ENCODE measurements at regions not wholly inside any gene's neighbourhood (a gene's known extent, or its start where the extent isn't known, plus 50 kb on each side); places are given as distances from the start of the nearest gene placed in this dataset.

DNA sequence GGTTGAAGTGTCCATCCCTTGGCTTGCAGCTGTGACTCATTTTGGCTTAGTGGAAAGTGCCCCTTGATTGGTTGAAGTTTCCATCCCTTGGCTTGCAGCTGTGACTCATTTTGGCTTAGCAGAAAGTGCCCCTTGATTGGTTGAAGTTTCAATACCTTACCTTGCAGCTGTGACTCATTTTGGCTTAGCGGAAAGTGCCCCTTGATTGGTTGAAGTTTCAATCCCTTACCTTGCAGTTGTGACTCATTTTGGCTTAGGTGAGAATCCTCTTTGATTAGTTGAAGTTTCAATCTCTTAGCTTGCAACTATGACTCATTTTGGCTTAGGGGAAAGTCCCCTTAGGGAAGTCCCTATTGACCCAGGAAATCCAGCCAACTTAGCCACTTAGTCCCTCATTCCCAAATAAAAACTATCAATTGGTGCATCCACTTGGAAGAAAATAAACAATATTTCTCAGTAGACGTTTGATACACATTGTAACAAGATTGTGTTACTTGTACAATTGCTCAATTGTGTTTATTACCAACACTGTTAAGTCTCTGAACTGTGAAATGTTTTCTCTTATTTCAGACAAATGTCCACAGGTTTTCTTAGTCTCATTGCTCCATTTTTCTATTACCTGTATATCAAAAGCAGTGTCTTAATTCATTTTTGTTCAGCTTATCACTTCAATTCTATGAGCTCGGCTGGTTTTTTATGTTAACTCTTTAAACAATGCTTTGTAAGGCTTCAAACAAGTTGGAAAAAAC lies 2308.8 kb upstream of the ACO1 start:
- DNase-seq: peak; percentile 28

DNA sequence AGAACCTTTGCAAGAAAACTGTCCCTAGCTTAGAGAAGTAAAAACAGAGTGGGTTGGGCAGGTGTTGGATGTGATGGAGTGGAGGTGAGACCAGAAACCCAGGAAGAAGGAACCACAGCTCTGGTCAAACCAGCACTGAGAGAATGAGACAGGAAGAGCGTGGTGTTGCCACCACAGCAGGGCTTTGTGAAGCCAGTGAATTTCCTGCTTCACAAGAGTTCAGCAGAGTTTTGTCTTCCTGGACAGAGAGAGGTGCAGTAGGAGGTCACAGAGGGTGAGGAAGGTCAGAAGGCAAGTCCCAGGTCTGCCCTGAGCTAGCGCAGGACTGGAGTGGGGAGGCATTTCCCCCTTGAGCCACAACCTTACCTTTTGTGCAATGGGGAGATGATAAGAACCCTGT lies 2306.2 kb upstream of the ACO1 start:
- no peak for DNase-seq

DNA sequence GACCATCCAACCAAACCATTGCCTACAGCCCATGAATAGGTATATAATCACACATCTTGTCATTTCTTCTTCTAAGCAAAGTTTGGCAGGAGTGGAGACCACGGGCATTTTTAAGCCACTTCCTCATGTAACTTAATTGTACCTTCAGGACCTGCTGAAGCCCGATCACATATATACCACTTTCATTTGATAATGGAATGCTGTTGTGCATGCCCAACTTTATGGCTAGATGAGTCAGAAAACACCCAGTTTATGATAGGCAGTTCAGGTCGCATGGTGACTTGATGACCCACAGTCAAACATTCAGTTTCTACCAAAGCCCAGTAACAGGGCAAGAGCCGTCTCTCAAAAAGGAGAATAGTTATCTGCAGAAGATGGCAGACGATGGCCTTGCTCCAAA lies 2295.0 kb upstream of the ACO1 start:
- no peak for DNase-seq

DNA sequence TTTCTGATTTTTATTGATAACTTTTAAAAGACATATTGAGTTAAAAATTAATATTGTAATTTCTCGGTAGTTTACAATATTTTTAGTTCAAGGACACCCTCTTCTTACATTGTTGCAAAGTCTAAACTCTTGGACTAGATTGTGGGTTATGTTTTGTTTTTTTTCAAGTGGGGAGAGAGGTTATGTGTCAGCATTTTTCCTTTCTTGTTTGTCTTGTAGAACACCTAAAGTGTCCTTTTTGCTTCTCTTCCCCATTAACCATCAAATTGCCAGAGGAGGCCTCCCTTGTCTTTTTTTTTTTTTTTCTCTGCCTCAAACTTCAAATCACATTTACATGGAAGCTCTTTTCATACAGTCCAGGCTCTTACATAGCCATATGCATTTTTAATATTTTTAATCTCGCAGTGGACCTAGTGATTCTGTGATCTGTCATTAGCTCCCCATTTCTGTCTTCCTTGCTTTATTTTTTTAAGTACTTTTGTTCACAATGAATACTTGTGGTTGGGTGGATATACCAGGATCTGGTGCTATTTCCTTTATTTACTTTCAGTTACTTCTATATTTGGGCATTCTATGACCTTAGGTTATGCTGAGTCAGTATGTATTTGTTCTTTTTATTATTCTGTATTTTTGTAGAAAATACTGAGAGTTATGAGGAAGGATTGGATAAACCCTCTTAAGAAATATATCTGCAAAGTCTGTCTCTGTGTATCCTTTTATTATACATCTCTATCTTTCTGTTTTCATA lies 2280.6 kb upstream of the ACO1 start:
- DNase-seq: no peak

DNA sequence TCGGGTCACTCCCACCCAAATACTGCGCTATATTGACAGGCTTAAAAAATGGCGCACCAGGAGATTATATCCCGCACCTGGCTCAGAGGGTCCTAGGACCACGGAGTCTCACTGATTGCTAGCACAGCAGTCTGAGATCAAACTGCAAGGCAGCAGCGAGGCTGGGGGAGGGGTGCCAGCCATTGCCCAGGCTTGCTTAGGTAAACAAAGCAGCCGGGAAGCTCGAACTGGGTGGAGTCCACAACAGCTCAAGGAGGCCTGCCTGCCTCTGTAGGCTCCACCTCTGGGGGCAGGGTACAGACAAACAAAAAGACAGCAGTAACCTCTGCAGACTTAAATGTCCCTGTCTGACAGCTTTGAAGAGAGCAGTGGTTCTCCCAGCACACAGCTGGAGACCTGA lies 2277.3 kb upstream of the ACO1 start:
- DNase-seq: peak; percentile 7

DNA sequence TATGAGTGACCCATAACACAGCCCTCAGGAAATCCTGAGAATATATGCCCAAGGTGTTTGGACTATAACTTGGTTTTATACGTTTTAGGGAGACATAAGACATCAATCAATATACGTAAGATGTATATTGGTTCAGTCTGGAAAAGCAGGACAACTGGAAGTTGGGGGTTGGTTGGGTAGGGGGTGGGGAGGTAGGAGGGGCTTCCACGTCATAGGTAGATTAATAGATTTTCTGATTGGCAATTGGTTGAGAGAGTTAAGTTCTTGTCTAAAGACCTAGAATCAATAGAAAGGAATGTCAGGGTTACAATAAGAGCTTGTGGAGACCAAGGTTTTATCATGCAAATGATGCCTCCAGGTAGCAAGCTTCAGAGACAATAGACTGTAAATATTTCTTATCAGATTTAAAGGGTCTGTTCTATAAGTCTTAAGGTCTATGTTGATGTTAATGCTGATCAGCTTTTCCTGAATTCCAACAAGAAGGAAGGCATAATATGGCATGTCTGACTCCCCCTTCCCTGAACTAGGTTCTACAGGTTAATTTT lies 2267.7 kb upstream of the ACO1 start:
- DNase-seq: no peak

DNA sequence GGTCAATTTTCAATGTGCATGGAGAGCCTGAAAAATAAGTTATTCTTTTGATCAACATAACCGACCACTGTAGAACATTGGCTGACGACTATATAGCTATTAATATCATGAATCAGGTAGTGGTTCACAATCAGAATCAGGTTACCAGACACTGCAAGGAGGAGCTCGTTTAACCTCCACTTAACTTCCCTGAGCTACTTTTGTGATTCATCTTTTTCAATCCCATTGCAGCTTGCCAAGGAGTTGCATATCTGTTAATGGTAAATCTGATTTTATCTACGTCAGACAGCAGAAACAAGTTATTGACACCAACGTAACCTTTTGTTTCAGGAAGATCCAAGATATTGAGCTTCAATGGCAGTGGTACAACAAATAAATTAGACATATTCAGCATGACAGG lies 2263.8 kb upstream of the ACO1 start:
- peak; percentile 23 for DNase-seq

DNA sequence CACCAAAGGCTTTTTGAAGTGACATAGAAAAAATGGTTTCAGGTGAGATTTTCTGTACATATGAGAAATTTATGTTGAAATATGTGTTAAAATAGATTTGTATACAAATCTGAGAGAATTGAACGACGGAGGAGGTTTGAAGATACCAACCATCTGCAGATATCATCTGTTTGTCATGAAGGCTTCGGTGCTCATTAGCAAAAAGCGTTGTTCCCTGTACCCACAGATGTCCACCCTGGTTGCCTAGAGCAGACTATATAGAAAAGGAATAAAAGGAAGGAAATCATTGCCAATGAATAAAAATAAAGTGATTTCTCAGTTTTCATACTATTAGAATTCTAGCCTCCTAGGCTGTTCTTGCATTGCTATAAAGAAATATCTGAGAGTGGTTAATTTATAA lies 2262.8 kb upstream of the ACO1 start:
- DNase-seq: no peak

DNA sequence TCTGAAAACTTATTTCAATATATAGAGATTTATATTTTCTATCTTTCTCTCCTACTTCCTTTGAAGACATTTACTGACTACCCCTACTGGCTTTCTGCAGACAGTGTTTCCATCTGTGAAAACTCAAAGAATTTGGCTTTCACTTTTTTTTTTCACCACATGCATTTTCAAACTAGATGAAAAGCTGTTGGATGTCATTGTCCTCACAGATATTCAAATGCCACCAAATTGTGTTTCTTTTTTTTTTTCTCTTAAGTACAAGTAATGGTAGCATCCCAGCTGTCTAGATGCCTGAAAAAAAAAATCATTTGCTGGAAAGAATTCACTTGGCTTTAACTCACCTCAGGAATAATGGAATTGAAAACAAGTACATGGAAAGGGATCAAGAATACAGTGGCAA lies 2258.6 kb upstream of the ACO1 start:
- no peak for DNase-seq

DNA sequence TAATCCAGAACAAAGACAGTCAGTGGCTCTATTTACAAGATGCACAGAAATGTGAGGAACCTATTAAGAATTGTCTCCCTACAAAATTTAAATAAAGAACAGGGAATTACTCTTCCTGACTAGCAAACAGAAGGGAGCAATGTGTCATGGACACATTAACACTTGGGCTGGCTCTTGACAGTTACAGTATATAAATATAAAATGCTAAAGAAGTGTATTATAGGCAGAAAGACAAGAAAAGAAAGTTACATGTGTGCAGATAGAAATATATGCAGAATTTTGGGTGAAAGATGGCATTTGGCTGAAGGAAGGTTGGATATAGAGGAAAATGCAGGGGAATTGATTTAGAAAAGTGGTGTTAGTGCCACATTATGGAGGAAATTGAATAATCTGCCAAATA lies 2257.1 kb upstream of the ACO1 start:
- DNase-seq: no peak

DNA sequence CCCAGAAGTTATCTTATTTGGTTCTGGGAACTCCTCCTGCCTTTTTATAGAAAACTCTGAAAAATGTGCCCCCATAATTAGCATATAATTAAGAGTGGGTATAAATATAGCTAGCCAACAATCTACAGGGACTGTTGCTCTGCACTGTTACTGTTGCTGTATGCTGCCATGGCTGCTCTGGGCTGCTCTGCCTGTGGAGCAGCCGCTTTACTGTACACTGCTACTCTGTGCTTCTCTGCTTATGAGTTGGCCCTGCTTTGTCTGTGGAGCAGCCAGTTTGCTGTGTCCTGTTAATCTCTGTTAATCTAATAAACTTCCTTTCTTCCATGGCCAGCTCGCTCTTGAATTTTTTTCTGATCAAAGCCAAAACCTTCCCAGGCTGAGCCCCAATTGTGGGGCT lies 2244.0 kb upstream of the ACO1 start:
- DNase-seq: peak; percentile 35

DNA sequence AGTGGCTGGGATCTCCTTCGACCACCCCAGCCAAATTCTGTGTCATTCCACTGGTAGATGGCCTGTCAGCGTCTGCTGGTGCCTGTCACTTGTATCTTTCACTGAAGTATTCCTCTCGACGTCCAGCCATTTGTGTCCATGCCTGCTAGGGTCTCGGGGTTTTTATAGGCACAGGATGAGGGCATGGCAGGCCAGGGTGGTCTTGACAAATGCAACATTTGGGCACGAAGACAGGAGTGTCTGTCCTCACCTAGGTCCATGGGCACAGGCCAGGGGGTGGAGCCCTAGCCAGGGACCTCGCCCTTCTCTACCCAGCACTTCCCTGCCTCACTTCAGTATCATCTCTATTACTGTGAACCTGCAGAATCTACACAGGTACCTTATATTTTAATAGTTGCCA lies 2223.9 kb upstream of the ACO1 start:
- DNase-seq: no peak

DNA sequence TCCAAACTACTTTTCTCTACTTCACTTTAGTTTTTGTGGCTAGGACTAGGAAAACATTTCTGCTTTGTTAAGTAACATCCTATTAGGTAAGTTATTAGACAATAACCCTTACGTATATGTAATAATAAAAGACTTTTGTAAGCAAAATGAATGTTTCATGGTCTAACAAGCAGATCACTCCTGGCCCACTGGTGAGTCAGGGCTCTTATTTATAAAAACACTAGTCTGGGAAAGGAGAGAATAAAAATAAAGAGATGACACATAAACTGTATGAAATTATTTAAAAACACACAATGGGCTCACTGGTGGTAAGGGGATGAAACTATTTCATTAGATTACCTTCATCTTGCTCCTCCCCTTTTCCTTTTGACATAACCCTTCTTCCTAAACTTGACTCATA lies 2212.2 kb upstream of the ACO1 start:
- DNase-seq: no peak

DNA sequence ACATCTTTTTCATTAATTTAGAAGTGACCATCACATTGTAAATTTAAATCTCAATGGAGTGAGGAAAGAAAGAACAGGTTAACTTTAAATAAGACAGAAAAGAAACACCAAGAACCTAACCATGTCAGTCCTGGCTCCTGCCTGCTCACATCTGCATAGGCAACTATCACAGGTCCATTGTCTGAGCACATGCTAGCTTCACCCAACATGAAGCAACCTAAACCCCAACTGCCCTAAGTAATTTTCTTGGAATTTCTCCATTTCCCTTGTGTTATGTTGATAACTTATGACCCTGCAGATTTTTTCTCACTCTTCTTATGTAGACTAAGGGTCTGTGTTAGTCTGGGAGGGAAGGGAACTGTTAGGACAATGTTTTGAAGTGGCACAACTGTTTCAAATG lies 2205.8 kb upstream of the ACO1 start:
- DNase-seq: no peak

DNA sequence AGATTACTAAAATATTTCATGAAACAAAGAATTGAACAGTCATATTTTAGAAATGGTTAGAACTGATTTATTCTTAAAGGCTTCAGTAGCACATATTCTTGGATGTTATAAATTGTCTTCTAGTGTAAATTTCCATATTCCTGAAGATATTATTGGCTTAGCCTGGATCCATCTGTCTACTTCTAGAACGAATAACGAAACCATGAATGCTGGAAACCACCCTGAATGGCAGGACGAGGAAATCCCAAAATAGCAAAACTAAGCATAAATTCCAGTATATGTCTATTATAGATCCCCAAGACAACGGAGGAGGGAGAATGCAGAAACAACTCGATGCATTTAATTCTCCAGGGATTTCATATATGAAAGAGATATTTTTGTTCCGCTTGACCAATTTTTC lies 2191.0 kb upstream of the ACO1 start:
- DNase-seq: no peak

DNA sequence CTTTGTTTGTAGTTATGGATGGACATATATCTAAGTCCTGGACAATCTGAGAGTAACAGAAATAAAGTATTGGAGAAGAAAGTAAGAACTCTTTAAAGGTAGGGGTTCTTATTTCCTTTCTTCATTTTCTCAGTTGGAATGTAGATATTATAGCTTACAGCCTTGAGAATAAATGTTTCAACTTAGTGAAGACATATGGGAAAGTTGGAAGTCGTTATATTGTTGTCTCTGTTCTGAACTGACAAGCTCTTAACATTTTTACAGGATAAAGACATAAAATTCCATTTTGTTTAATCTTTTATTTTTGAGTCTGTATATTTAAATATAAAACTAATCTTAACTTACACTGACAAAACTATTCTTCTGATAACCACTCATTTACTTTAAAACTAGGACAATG lies 2187.5 kb upstream of the ACO1 start:
- DNase-seq: no peak

DNA sequence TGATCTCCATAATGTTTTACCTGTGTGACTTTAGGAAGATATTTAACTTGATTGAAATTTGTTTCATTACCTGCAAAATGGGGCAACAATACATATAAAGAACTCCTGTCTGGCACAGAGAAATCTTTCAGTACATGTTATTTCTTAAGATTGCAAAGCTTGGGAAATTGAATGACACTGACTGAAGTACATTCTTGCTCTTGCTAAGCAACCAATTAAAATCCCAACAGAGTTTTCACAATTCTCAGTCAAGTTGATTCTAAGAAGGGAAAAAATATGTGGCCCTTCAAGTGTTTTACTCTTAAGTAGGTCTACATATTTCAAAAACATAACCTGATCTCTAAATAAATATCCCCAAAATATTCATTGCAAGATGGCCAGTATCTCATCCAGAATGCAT lies 2187.0 kb upstream of the ACO1 start:
- no peak for DNase-seq

DNA sequence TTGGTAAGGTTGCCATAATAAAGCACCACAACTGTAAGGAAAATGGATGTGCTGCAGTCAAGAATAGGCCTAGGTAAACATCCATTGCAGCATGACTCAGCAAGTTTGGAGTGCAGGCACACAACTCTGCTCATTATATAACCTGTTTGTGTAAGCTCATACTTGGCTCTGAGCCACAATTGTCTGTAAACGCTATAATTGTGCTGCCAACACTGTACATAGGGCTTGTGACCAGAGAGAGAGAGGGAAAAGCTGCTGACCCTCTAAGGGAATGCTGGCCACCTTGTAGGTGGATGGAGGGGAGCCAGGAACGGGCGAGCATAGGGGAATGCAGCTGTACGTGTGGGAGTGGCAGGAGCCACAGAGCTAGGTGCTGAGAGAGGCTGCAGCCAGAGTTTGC lies 2186.5 kb upstream of the ACO1 start:
- peak; percentile 63 for DNase-seq

DNA sequence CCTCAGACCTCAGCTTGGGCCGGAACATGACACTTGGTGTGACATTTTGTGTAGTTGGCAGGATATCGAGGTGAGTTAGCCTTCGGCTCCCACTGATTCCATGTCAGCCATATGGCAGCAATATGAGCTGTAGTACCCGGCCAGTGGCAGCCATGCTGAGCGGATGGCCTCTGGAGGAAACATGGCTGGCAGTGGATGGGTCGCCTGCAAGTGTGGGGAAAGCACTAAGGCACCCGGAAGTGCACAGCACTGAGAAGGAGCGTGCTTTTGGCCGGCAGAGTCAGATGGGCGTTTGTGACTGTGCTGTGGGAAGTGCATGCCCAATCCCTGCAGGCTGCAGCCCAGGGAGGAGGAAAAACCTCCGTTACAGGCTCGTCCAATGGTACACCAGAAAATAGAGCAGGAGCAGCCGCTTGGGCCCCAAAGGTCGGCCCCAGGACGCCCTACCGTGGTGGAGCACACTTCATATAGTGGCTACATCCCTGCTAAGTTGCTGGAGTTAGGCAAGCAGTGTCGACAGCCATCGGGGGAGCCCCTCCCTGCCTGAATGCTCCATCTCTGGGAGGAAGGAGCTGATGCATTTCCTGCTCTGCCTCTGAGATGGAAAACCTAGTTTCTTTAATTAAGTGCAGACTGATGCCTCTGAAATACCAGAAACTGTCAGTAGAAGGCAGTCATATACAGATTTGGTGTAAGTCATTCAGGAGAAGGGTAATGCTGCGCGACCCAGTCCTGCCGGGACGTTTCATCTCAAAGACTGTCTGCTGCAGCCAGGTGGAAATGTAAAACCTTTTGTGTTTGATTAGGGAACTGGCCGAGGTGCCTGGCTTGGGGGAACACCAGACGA lies 2185.8 kb upstream of the ACO1 start:
- no peak for DNase-seq

DNA sequence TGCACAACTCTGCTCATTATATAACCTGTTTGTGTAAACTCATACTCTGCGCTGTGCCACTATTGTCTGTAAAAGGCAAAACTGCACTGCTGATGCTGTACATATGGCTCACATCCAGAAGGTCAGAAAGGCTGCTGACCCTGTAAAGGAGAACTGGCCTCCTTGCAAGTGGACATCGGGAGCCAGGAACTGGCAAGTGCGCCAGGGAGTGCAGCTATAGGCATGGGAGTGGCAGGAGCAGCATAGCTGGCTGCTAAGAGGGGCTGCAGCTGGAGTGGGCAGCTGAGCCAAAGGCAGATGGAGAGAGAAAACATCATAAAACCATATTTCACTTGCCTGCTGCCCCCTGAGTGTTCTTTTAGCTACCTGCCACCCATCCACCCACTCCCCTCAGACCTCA lies 2183.4 kb upstream of the ACO1 start:
- DNase-seq: no peak

DNA sequence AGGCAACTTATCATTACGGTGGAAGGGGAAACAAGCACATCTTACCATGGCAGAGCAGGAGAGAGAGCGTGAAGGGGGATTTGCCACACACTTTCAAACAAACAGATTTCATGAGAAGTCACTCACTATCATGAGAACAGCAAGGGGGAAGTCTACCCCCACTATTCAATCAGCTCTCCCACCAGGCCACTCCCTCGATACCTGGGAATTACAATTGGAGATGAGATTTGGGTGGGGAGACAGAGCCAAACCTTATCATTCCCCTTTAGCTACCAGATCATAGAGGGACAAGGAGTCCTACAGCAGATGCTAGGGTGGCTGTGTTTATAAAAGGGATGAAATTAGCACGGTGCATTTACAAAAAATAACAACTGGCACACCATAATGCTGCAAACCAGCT lies 2149.4 kb upstream of the ACO1 start:
- DNase-seq: no peak

DNA sequence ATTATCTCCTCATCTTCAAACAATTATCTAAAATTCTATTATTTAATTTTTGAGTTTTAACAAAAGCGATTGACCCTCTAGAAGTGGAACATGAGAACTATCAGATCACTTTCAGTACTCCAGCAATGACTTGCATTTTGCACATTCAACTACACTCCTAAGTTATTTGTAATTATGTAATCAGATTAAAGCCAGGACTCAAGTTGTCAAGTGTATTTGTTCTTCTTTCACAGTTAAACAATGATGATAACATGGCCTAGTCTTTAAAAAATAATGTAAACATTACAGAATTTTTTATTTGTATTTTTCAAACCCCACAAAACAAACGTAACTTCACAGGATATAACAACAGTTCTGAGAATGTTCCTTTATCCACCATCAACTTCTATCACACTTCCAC lies 2148.9 kb upstream of the ACO1 start:
- no peak for DNase-seq

DNA sequence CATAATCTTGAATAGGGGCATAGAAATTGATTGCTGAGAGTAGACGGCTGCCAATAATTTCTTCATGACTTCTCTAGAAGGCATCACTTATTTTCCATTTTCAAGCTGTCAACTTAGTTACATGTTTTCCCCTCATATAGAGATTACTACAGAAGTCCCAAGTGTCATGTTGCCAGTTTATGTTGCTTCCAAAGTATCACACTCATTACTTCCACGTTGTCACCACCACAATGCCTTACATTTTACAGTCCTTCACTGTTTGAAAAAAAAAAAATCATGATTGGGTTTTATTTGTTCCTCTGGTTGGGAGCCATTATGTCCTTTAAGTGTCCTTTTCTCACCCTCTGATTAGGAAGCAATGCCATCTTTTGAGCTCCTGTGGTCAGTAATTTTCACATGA lies 2144.6 kb upstream of the ACO1 start:
- no peak for DNase-seq

DNA sequence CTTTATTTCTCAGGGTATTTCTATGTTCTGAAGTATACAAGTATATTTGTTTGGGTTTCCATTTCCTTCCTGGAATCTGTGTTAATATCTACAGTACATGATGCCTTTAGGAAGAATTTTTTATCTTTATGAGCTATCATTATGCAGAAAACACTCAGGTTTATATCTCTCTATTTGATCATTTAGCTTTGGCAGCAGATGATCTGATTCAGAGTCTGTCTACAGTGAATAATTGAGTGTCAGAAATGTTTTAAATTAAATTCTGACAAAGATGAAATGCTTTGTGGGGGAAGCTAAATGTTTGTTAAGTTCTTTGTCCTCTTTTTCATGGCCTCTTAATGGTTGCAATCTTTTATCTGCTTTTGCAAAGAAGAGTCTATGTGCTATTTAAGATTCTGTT lies 2141.0 kb upstream of the ACO1 start:
- no peak for DNase-seq

Data from NCI-H69 (cell line).